ENCODE measurements at regions not wholly inside any gene's neighbourhood (a gene's known extent, or its start where the extent isn't known, plus 50 kb on each side); places are given as distances from the start of the nearest gene placed in this dataset.
"Not testable (repeated sequence)": the region's sequence is repeated elsewhere in the genome, so short reads cannot be mapped to it uniquely, and the experiment has no call there.

GRCh38 chr9:30616782-30617181 is 1767.7 kb upstream of the ACO1 start:
- H3K4me1 ChIP-seq (replicated peaks in 1 of 4; ENCODE audit: control insufficient read depth in 3 of 4, insufficient read depth in 4 of 4, low read length in 3 of 4); H3K9me3 ChIP-seq (ENCODE audit: insufficient read depth in 2 of 2, low read depth in 1 of 2, low read length in 1 of 2); POLR2A ChIA-PET (ENCODE audit: partially characterized antibody); H3K79me2 ChIP-seq (ENCODE audit: control insufficient read depth in 1 of 2, insufficient read depth in 2 of 2, low read length in 2 of 2); H2BK15ac ChIP-seq (ENCODE audit: low read length); H3K4ac ChIP-seq (replicated peaks; ENCODE audit: insufficient read length, low read depth, low read length); DNase-seq (ENCODE audit: low read depth in 1 of 2, low spot score in 2 of 2); H4K20me1 ChIP-seq (replicated peaks in 1 of 2; ENCODE audit: control insufficient read depth in 1 of 2, insufficient read depth in 2 of 2, low read length in 2 of 2); H3K27me3 ChIP-seq (replicated peaks in 1 of 4; ENCODE audit: control insufficient read depth in 3 of 4, extremely low read depth in 1 of 4, insufficient read depth in 3 of 4, low read length in 3 of 4); H4K8ac ChIP-seq (ENCODE audit: extremely low read depth, insufficient read depth, low read length); H2BK5ac ChIP-seq (ENCODE audit: low read depth, low read length); H2AK5ac ChIP-seq (ENCODE audit: low read depth, low read length); H3K4me3 ChIP-seq (ENCODE audit: extremely low read depth in 1 of 4, insufficient read depth in 2 of 4, low read depth in 3 of 4, low read length in 4 of 4); H3K9ac ChIP-seq (replicated peaks in 1 of 4; ENCODE audit: extremely low read depth in 1 of 4, low read depth in 3 of 4, low read length in 3 of 4); H2BK20ac ChIP-seq (ENCODE audit: low read length); H3K27ac ChIP-seq (ENCODE audit: low read depth, low read length); H2BK12ac ChIP-seq (ENCODE audit: low read depth, low read length); H3K79me1 ChIP-seq (ENCODE audit: low read depth, low read length); H4K91ac ChIP-seq (replicated peaks; ENCODE audit: insufficient read length, low read length); H3K14ac ChIP-seq (ENCODE audit: insufficient read length); H2AFZ ChIP-seq (ENCODE audit: low read length); H2BK120ac ChIP-seq (replicated peaks; ENCODE audit: low read depth, low read length); H3K23ac ChIP-seq (ENCODE audit: insufficient read length); FAIRE-seq; H4K5ac ChIP-seq (ENCODE audit: insufficient read length, low read depth, low read length); CTCF ChIA-PET (ENCODE audit: partially characterized antibody); H3K18ac ChIP-seq (ENCODE audit: extremely low read depth, low read length); H3K4me2 ChIP-seq (ENCODE audit: insufficient read depth in 1 of 2, low read depth in 2 of 2, low read length in 2 of 2); H3K56ac ChIP-seq (replicated peaks; ENCODE audit: insufficient read length, low read depth, low read length); H3K23me2 ChIP-seq (ENCODE audit: low read depth, low read length); H3K36me3 ChIP-seq (ENCODE audit: control insufficient read depth in 2 of 4, insufficient read depth in 4 of 4, low read length in 3 of 4): not testable (repeated sequence)
- WGBS, 2 experiments (ENCODE audit: extremely low coverage in 1 of 2, insufficient coverage in 1 of 2, insufficient read length in 1 of 2, insufficient replicate concordance in 2 of 2, low coverage in 1 of 2, low lambda C conversion rate in 2 of 2, missing lambda C conversion rate in 1 of 2) = 90% methylated on average over 7 of the region's 7 CpGs; no CpG with 5 or more reads in 1 of the 2 experiments
